Fibroblast of skin of right biceps (primary cell): ENCODE measurements at regions not wholly inside any gene's neighbourhood (a gene's known extent, or its start where the extent isn't known, plus 50 kb on each side); places are given as distances from the start of the nearest gene placed in this dataset.
"Not testable (repeated sequence)": the region's sequence is repeated elsewhere in the genome, so short reads cannot be mapped to it uniquely, and the experiment has no call there.

Experiments
- DNase-seq: peaks from one replicate; pipeline ENCODE4 v3.0.0-alpha.2; 2013

GRCh38 chr2:175450029-175450760, 268.7 kb upstream of the ATP5MC3 start:
- DNase-seq: no peak

- no peak for DNase-seq
Observed at GRCh38 chr2:175449616-175450015, 268.1 kb upstream of the ATP5MC3 start.

GRCh38 chr2:175446201-175446600, 264.7 kb upstream of the ATP5MC3 start:
- no peak for DNase-seq

GRCh38 chr2:175445281-175445680, 263.8 kb upstream of the ATP5MC3 start:
- no peak for DNase-seq

GRCh38 chr2:175442441-175442840, 260.9 kb upstream of the ATP5MC3 start:
- DNase-seq: no peak

- no peak for DNase-seq
Observed at GRCh38 chr2:175441181-175441761, 259.8 kb upstream of the ATP5MC3 start.

GRCh38 chr2:175439416-175439815, 257.9 kb upstream of the ATP5MC3 start:
- no peak for DNase-seq

- no peak for DNase-seq
Observed at GRCh38 chr2:175437167-175437566, 255.7 kb upstream of the ATP5MC3 start.

- DNase-seq: no peak
Observed at GRCh38 chr2:175436076-175436475, 254.6 kb upstream of the ATP5MC3 start.

- no peak for DNase-seq
Observed at GRCh38 chr2:175435012-175435411, 253.5 kb upstream of the ATP5MC3 start.

- no peak for DNase-seq
Observed at GRCh38 chr2:175432793-175433192, 251.3 kb upstream of the ATP5MC3 start.

- DNase-seq: no peak
Observed at GRCh38 chr2:175432021-175432420, 250.5 kb upstream of the ATP5MC3 start.

GRCh38 chr2:175431101-175431946, 249.8 kb upstream of the ATP5MC3 start:
- no peak for DNase-seq

- DNase-seq: no peak
Observed at GRCh38 chr2:175430236-175430635, 248.7 kb upstream of the ATP5MC3 start.

- no peak for DNase-seq
Observed at GRCh38 chr2:175418224-175418835, 236.8 kb upstream of the ATP5MC3 start.

GRCh38 chr2:175414882-175415487, 233.5 kb upstream of the ATP5MC3 start:
- DNase-seq: peak; percentile 57

- DNase-seq: no peak
Observed at GRCh38 chr2:175414191-175414881, 232.8 kb upstream of the ATP5MC3 start.

- DNase-seq: not testable (repeated sequence)
Observed at GRCh38 chr2:175410941-175411340, 229.4 kb upstream of the ATP5MC3 start.

- DNase-seq: no peak
Observed at GRCh38 chr2:175404839-175405238, 223.3 kb upstream of the ATP5MC3 start.

GRCh38 chr2:175403599-175404221, 222.2 kb upstream of the ATP5MC3 start:
- DNase-seq: no peak

- DNase-seq: no peak
Observed at GRCh38 chr2:175402571-175402970, 221.1 kb upstream of the ATP5MC3 start.

- no peak for DNase-seq
Observed at GRCh38 chr2:175401956-175402469, 220.5 kb upstream of the ATP5MC3 start.
